Retina (tissue), 1 donor: ENCODE measurements at regions not wholly inside any gene's neighbourhood (a gene's known extent, or its start where the extent isn't known, plus 50 kb on each side); places are given as distances from the start of the nearest gene placed in this dataset.

ENCODE experiments used
- DNase-seq: peaks from one replicate; pipeline ENCODE4 v3.0.0-alpha.2; 2016

- DNase-seq: no peak
Measured at GRCh38 chr9:1434811-1435210, 384.7 kb downstream of the DMRT2 start.

- no peak for DNase-seq
Measured at GRCh38 chr9:1440256-1440655, 390.1 kb downstream of the DMRT2 start.

- no peak for DNase-seq
Measured at GRCh38 chr9:1442105-1442504, 391.9 kb downstream of the DMRT2 start.

DNA sequence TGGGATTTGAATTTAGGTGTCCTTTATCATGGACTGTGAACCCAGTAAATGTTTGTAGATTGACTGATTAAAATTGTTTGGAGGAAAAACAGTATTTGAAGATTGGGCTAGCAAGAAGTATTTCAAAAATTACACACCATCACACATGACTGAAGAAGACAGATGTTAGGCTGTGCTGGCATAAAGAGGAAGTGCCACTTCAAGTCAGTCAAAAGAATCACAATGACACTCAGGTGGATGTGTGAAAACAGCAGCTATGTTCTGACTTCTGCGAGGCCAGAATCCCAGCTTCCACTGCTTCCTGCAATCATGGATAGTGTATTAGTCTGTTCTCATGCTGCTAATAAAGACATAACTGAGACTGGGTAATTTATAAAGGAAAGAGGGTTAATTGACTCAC, 393.3 kb downstream of the DMRT2 start:
- DNase-seq: no peak

- DNase-seq: no peak
Measured at GRCh38 chr9:1446671-1447070, 396.5 kb downstream of the DMRT2 start.

DNA sequence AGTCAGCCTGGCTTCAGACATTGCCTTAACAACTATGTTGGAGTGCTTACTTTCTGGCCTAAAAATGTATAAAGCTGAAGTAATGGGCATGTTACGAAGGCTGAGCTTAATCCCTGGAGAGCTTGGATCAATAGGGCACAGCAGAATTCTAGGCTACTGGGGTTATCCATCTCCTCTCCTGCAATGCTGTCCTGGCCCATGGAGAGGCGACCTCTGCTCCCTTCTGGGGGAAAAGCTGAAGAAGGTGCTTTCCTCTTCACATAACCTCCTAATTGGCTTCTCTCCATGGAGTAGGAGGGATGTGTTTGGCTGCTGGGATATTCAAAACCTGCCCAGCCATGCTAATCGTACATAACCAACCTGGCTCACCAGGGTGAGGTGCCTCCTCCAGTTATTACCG, 403.5 kb downstream of the DMRT2 start:
- no peak for DNase-seq

DNA sequence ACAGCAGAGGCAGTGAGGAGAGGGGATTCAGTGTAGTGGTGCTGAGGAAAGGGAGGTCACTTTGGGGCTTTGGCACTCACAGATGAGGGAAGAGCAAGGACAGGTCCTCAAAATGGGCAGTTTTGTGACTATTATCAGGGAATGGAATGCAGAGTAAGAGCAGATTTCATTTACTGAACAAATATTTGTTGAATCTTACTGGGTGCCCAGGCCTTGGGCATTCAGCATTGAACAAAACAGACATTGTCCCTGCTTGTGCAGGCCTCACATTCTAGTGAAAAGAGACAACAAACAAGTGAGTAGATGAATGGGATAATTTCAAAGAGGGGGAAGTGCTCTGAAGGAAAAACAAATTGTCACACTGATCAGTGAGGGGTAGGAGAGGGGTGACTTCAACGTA, 404.1 kb downstream of the DMRT2 start:
- DNase-seq: no peak

GRCh38 chr9:1454616-1455347, 404.6 kb downstream of the DMRT2 start:
- DNase-seq: no peak

GRCh38 chr9:1455766-1456165, 405.6 kb downstream of the DMRT2 start:
- DNase-seq: no peak

- DNase-seq: no peak
Measured at GRCh38 chr9:1456301-1457024, 406.3 kb downstream of the DMRT2 start.

- no peak for DNase-seq
Measured at GRCh38 chr9:1457460-1457859, 407.3 kb downstream of the DMRT2 start.

DNA sequence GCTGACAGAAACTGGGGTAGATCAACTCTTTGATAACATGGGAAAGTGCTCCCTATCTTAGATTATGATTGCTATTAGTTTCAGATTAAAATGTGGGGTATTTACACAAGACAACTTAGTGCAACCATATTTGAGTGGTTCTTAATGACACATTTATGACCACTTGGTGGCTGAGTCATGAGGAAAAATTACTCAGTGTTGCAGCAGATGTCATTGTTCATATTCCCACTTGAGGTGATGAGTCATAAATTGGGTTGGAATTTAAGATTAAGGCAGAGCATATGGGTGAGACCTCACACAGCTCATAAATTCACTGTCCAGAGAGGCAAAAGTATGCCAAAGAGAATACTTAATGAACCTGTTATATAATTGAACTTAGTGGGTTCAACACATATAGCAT, 408.3 kb downstream of the DMRT2 start:
- DNase-seq: no peak

- no peak for DNase-seq
Measured at GRCh38 chr9:1460143-1460769, 410.1 kb downstream of the DMRT2 start.

- no peak for DNase-seq
Measured at GRCh38 chr9:1461812-1462211, 411.7 kb downstream of the DMRT2 start.

- no peak for DNase-seq
Measured at GRCh38 chr9:1462626-1463308, 412.6 kb downstream of the DMRT2 start.

DNA sequence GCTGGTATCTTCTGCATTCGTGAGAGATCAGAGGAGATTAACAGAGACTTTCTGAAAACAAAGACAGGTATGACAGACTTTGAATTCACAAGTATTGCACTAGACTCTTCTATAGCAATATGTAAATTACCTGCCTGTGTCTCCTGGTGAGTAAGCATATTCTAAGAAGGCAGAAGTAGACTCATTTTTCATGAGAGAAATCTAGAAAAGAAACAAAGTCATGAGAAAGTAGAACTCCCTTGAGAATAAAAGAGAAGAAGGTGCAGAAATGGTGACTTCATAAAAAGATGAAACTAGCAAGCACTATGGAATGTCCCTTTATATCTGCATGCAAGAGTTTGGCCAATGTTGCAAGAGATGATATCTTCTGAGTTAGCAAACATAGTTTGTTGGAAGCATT, 419.8 kb downstream of the DMRT2 start:
- no peak for DNase-seq

DNA sequence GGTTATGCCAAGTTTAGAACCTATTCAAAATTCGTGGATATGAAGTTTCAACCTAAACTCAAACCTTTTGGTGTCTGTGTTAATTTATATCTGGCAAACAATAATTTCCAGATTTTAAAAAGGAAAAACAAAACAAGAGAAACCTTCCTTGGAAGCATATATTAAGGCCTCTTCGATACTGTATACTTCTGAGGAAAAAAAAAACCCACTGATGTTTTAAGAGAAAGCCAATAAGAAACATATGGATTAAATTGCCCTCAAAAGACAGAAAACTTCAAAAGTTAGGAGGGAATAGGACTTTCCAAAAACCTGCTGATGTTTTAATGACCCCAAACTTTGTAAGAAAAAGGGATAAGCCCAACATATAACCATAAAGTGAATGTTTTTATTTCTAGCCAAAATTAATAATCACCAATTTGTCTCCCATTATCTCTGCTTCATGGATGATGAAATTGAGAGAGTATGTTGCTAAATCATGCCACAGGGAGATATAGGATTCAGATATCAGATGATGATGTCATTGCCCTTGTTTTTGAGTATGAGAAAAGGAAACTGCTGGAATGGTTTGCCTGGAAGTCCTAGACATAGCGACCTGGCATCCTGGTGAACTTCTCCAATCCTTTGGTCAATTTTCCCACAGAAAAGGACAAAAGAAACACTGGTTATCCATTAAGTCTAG, 423.9 kb downstream of the DMRT2 start:
- no peak for DNase-seq

- no peak for DNase-seq
Measured at GRCh38 chr9:1474671-1475070, 424.5 kb downstream of the DMRT2 start.

DNA sequence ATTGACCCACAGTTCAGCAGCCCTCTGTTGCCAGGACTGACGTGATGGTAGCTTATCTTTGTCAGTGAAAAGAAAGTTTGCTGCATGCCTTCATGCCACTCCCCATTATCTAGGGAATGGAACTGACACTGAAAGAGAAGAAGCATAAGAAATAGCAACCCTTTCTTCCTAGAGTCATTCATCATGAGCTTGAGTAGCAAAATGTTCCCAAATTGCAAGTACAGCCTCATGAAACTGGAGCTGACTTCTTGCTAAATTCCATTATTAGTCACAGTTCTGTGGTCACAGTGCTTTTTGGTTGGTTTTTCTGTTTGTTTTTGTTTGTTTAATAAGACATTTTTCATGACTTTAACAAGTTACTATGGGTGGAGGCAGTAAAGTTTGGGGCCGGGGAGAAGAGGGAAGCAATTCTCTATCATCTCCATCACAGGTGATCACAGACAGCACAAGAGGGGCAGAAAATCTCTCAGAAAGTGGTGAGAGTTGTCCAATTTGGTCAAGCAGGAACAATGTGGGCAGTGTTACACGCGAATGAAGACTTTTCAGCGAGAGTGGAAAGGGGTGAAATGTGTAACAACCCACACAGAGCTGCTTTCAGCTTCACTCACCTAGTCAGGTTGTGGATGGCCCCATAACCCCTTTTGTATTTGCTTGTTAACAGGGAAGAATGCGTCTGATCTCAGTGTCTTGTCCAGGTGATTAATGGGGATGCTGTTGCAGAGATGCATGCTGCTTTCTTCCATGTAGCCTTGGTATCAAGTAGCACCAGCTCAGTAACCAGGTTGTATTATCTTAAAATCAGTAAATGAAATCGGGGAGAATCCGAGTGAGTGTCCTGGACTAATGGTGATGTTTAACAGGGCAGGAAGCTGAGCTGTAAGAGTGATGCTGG, 440.4 kb downstream of the DMRT2 start:
- no peak for DNase-seq

GRCh38 chr9:1492156-1492555, 442.0 kb downstream of the DMRT2 start:
- no peak for DNase-seq

GRCh38 chr9:1495282-1496030, 445.3 kb downstream of the DMRT2 start:
- no peak for DNase-seq
